ENCODE measurements at regions not wholly inside any gene's neighbourhood (a gene's known extent, or its start where the extent isn't known, plus 50 kb on each side); places are given as distances from the start of the nearest gene placed in this dataset.

GRCh38 chr18:22663378-22663777 is 245.7 kb upstream of the CTAGE1 start:
- no peak for TF ChIP-seq CTCF (conservative IDR thresholded peaks at IDR 0.05; ENCODE audit: low read depth, low read length)
- no peak overlapping the region for H3K4me3 ChIP-seq (ENCODE audit: low read depth, low read length)
- DNase-seq (ENCODE audit: low read depth) = no peak

- no peak for DNase-seq (ENCODE audit: low read depth)
- TF ChIP-seq CTCF (conservative IDR thresholded peaks at IDR 0.05; ENCODE audit: low read depth, low read length) = no peak
- H3K4me3 ChIP-seq (ENCODE audit: low read depth, low read length) = no peak overlapping the region
These were observed 248.8 kb upstream of the CTAGE1 start for GRCh38 chr18:22666411-22666940.

- no peak for DNase-seq (ENCODE audit: low read depth)
- no peak for TF ChIP-seq CTCF (conservative IDR thresholded peaks at IDR 0.05; ENCODE audit: low read depth, low read length)
These were observed 249.4 kb upstream of the CTAGE1 start for GRCh38 chr18:22667156-22667555.

GRCh38 chr18:22667616-22668422 is 250.1 kb upstream of the CTAGE1 start:
- no peak for TF ChIP-seq CTCF (conservative IDR thresholded peaks at IDR 0.05; ENCODE audit: low read depth, low read length)
- H3K4me3 ChIP-seq (ENCODE audit: low read depth, low read length) = no peak overlapping the region
- peak; percentile 94 for DNase-seq (ENCODE audit: low read depth)

More at GRCh38 chr18:22667156-22667555, 249.4 kb upstream of the CTAGE1 start:
- H3K4me3 ChIP-seq (ENCODE audit: low read depth, low read length) = no peak overlapping the region

- H3K4me3 ChIP-seq (ENCODE audit: low read depth, low read length) = no peak overlapping the region
- no peak for TF ChIP-seq CTCF (conservative IDR thresholded peaks at IDR 0.05; ENCODE audit: low read depth, low read length)
- DNase-seq (ENCODE audit: low read depth) = no peak
These were observed 250.8 kb upstream of the CTAGE1 start for GRCh38 chr18:22668496-22668895.

GRCh38 chr18:22670914-22671313 is 253.2 kb upstream of the CTAGE1 start:
- no peak overlapping the region for H3K4me3 ChIP-seq (ENCODE audit: low read depth, low read length)
- peak; percentile 57 for DNase-seq (ENCODE audit: low read depth)
- TF ChIP-seq CTCF (conservative IDR thresholded peaks at IDR 0.05; ENCODE audit: low read depth, low read length) = no peak
